ENCODE measurements at regions not wholly inside any gene's neighbourhood (a gene's known extent, or its start where the extent isn't known, plus 50 kb on each side); places are given as distances from the start of the nearest gene placed in this dataset.
"Not testable (repeated sequence)": the region's sequence is repeated elsewhere in the genome, so short reads cannot be mapped to it uniquely, and the experiment has no call there.

- no peak for DNase-seq
These were observed 1278.4 kb upstream of the GJE1 start for GRCh38 chr6:140854318-140854717.

DNA sequence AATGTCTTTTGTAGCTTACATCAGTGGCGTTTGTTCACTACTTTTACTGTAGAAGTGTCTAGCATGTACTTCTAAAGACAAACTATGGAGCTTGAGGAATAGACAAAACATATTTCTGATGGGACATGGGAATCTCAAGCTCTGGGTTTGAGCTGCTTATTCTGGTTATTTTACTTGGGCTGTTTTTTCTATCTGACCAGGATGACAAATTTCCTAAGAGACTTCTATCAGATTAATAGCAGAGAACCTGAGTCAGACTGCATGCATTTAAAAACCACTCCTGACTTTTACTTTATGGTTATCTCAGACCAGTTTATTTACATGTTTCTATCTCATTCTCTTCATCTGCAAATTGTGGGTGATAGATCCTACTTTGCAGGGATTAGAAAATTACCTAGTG lies 1282.3 kb upstream of the GJE1 start:
- DNase-seq = no peak

DNA sequence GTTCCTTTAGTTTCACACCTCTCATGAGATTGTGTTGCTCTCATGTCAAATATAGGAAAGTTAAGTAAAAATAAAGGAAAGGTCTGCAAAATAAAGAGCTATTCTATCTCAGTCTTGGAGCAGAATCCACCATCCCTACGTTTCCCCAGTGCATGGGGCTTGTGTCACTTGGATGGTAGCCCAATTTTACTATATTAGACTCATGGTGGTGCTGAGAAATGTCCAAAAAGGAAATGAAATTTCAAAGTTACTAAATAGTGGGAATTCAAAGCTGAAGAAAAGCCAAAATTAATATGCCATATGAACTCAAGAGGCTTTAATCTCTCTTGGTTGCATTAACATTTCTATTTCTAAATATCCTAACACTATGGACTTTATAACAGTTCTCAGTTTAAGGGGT lies 1283.3 kb upstream of the GJE1 start:
- no peak for DNase-seq

DNA sequence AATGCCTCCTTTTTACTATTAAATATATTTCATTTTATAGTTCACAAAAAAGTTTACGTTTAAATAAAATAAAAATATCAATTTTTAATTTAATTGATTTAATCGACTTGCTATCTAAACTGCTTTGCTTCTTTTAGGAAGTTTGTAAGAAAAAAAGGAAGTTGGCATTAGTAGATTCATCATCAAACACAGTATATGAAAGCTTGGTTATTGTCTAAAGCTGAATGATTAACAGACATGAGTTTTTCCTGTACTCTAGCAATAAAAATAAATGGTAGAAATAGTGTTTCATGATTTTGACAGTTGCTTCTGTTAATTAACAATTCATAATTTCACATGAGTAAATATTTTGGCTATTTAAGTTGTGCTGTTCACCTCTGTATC lies 1285.5 kb upstream of the GJE1 start:
- peak in 1 of 2 donors; percentile 34 for DNase-seq

- no peak for DNase-seq
These were observed 1286.0 kb upstream of the GJE1 start for GRCh38 chr6:140846503-140847261.

- no peak for DNase-seq
These were observed 1287.0 kb upstream of the GJE1 start for GRCh38 chr6:140845701-140846100.

DNA sequence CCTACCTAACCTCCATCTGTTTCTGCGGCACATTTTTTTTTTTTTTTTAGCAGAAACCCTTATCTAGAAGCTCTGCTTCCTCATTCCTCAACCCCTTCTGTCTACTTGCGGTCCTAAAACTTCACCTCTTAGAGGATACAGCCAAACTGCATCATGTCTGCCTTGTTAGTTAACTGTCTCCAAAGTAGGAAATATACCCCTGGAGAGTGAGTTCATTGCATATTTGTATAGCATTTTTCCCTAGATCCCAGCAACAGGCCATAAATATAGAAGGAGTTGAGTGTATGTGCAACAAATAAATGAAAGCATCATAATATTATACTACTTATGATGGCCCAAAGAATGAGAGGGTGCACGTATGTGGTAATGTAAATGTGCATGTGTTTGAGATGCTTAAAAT lies 1288.6 kb upstream of the GJE1 start:
- no peak for DNase-seq

DNA sequence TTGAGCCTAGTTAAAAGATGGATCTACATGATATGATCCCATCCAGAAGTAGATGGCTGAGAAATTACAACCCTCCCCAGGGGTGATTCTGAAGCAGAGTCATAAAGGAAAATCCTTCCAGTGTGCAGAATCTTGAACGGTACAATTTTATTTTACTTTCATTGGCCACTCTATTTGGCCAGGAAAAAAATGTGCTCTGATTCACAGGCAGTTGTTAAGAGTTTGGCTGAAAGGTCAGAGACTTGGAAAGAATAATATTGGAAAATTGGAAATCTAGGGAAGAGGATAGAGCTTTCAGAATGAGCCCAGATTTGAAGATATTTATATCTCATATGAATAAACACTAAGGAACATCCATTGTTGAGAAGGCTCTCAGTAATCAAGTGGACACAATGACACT lies 1299.3 kb upstream of the GJE1 start:
- DNase-seq = no peak

- DNase-seq = no peak
These were observed 1302.1 kb upstream of the GJE1 start for GRCh38 chr6:140830666-140831065.

DNA sequence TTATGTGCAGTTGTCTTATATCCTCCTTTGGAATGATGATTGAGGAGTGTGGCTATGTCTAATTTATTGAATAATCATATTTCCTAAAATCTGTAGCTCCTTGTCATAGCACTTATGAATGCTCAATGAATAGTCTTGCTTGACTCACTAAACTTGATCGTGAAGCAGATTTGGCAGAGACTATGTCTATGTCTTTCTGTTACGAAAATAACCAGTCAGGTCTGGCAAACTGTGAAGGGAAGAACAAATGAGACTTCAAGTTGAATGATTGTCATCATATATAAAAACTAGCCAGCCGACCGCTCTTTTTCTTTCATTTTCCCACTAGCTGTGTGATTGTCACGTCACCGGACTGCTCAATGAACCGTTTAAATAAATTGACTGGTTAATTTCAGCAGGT lies 1303.9 kb upstream of the GJE1 start:
- no peak for DNase-seq

DNA sequence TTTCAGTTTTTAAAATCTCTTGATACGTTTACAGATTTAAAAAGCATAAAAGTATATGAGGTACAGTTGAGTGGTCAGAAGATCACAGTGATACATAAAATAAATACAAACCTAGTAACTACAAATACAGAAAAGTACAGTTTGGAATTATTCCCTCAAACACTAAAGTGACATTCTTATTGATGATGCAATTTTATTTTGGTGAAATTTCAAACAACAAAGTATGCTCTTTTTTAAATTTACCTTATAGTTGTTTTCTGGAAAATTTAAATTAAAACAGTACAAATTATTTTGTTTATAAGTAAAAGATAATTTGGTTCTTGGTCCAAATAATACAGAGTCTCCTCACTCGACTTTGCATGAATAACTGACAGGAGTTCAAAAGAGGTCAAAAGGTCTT lies 1305.1 kb upstream of the GJE1 start:
- no peak for DNase-seq

DNA sequence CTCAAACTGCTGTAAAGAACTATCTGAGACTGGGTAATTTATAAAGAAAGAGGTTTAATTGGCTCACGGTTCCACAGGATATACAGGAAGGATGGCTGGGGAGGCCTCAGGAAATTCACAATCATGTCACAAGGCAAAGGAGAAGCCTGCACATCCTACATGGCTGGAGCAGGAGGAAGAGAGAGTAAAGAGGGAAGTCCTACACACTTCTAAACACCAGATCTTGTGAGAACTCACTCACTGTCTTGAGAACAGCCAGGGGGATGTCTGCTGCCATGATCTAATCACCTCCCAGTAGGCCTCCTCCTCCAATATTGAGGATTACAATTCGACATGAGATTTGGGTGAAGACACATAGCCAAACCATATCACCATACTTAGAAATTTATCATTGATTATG lies 1307.0 kb upstream of the GJE1 start:
- DNase-seq = no peak

- no peak for DNase-seq
These were observed 1308.1 kb upstream of the GJE1 start for GRCh38 chr6:140824595-140824994.

DNA sequence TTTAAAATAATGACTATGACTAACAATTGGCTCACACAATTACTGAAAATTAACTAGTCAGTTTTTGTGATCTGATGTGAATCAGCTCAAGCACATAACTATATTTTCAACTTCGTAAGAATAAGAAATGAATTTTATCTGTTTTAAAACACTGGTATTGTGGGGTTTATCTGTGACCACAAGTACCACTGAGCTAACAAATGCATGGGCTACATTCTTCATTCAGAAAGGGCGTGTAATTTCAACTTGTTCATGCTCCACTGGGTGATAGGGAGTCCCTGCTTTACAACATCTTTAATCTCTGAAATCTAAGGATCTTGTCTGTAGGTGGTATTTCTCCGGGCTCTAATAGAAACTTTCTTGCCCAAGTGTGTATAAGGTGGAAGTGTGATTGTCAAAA lies 1311.5 kb upstream of the GJE1 start:
- DNase-seq = no peak

- DNase-seq = no peak
These were observed 1315.5 kb upstream of the GJE1 start for GRCh38 chr6:140817176-140817575.

- DNase-seq = no peak
These were observed 1316.0 kb upstream of the GJE1 start for GRCh38 chr6:140816681-140817080.

DNA sequence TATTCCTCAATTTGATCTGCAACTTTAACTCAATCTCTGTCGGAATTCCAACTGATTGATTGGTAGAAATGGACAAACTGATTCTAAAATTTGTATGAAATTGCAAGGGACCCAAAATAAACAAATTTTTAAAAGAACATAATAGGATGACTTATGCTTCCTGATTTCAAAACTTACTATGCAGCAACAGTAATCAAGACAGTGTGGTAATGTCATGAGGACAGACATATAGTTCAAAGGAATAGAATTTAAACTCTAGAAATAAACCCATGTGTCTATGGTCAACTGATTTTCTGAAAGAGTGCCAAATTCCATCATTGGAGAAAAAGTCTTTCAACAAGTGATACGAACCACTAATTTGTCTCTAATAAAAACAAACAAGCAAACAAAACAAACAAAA lies 1320.1 kb upstream of the GJE1 start:
- no peak for DNase-seq

DNA sequence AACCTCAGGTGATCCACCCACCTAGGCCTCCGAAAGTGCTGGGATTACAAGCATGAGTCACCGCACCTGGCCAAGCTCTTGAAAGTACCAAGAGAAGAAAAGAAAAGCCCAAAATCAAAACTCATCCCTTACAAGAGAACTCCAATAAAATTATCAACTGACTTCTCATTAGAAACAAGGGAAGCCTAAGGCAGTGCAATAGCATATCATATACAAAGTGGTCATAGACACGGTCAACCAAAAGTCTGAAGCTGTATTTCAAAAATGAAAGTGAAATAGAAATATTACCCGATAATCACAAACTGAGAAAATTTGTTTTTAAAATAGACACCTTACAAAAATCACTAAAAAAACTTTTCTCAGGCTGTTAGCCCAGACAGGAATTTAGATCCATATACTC lies 1321.1 kb upstream of the GJE1 start:
- no peak for DNase-seq

DNA sequence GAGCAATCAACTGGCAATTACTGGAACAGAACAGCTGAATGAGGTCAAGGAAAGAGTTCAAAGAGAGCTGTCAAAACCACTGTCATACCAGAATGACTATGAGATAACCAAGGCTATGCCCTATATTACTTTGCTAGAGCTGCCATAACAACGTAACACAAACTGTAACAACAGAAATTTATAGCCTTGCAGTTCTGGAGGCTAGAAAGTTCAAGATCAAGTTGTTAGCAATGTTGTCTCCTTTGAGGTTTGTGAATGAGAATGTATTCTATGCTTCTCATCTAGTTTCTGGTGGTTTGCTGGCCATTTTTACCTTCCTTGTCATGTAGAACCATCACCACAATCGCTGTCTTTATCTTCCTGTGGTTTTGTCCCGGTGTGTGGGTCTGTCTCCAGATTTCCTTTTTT lies 1323.0 kb upstream of the GJE1 start:
- DNase-seq = peak in 1 of 2 donors; percentile 93

DNA sequence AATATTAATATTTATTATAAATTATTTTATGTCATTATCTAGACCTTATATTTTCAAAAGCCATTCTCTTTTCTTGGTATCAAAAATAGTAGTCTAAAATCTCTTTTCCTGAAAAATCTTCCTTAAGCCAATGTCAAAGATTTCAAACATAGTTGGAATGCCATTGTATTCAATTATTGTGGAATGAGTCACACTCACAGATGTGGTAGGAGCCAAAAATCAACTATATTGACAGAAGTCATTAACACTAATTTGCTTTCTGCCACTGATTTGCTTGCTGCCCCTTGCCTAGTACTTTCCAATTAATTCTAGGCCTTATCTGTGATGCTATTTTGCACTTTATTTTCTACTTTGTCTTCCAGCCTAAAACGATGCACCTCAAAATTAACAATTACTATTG lies 1326.3 kb upstream of the GJE1 start:
- no peak for DNase-seq

GRCh38 chr6:140794544-140794943 lies 1338.2 kb upstream of the GJE1 start:
- no peak for DNase-seq

DNA sequence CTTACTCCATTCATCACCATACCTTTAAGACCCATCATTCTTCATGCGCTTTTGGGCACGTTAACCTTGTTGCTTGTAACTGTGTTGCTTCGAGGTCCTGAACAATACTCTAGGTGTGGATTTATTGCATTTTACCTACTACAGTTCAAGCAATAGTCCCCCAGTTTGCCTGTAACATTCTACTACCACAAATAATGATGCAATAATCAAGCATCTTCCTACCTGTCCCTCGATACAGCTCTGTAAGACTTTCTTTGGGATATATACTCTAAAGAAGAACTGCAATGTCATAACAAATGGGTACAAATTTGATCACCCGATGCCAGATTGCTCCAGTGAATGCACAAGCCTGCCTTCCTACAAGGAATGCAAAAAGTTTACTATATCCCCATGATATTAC lies 1342.6 kb upstream of the GJE1 start:
- DNase-seq = no peak

DNA sequence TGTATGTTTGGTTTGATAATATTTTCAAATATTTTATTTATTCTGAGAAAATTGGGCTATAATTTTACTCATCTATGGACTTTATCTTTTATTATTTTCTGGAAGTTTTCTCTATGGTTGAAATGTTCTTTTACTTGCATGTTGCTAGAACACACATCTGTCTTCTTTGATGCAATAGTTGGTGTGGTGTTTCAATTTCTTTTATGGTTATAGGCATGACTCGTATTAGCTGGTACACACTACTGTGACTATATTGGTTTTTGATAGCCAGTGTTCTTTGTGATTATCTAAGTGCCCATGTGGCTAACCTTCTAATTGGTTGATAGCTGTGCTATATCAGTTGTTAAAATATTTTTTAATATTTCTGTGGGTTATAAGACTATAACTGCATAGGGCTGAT lies 1343.3 kb upstream of the GJE1 start:
- no peak for DNase-seq

DNA sequence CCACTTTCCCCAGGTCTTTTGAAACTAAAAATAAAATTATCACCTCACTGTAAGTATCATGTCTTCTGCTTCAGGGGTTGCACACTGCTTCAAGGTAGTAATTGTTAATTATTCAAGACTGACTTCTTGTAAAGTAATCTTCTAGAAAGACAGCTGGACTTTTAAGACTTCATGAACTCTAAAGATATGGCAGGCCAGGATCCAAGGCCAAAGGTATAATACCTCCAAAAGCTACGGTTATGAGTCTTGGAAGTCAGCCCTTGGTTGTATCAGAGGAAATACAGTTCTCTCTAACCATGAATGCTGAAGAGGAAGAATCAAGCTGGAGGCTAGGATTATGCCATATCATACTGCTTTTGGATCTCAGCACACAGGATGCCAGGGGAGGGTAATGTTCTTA lies 1346.8 kb upstream of the GJE1 start:
- DNase-seq = no peak

GRCh38 chr6:140784573-140784972 lies 1348.2 kb upstream of the GJE1 start:
- no peak for DNase-seq

GRCh38 chr6:140783504-140783903 lies 1349.2 kb upstream of the GJE1 start:
- not testable (repeated sequence) for DNase-seq
